HG03025 (cell line): ENCODE measurements at regions not wholly inside any gene's neighbourhood (a gene's known extent, or its start where the extent isn't known, plus 50 kb on each side); places are given as distances from the start of the nearest gene placed in this dataset.
"Not testable (repeated sequence)": the region's sequence is repeated elsewhere in the genome, so short reads cannot be mapped to it uniquely, and the experiment has no call there.

ENCODE experiments used
- ATAC-seq: cut with Tn5 transposase; IDR thresholded peaks from one replicate; pipeline ENCODE4 v1.9.1; 2021; ENCODE audit warnings: mild to moderate bottlenecking, moderate library complexity; ENCODE audit not compliant: unreplicated experiment, low FRiP score

DNA sequence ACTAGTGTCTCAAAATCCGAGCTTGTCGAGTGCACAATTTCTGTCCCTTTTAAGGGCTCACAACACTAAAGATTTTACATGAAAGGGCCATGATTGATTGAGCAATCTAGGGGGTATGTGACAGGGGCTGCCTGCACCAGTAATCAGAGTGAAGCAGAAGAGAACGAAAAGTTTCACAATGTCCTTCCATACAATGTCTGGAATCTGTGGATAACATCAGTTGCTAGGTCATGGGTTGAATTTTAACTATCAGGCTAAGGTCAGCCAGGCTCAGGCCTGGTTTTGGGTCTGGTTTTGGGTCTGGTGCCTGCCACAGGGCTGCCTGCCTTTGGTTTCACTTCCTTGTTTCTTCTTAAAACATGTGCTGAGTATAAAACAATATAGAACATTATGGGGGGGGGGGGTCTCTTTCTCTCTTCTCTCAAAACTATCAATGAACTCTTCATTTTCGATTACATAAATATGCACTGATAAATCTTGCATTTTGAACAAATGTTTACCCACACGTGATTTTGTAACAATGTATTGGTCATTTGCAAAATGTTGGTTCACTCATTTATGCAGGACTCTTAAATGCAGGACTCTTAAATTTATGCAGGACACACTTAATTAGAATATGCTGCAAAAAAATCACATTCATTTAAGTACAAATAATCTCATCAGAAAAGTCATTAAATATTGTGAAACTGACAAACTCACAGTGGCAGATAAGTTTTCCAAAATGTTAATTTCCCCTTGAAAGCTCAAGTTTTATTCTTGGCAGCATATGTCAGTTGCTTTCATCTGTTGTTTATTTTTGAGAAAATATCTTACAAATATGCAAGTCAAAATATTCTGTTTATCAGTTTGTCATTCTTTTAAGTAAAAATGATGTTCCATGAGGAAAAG is 290.5 kb upstream of the KYNU start:
- ATAC-seq: no peak

DNA sequence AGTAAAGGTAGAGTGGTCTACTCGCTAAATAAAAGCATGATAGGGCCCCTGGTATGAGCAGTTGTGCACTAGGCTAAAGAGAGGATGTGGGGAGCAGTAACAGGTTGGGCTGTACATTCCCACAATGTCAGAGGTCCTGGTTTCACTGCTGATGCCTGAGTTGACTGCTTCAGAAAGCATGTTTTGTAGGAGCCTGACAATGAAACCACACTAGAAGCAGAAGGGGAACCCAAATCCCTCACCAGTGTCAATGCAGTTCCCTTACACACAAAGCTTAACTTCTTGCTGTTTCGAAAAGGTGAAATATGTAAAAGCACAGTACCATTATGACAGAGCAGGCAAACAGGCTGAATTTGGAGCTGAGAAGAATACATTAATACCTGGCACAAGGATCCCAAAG is 291.7 kb upstream of the KYNU start:
- ATAC-seq: peak; percentile 96

DNA sequence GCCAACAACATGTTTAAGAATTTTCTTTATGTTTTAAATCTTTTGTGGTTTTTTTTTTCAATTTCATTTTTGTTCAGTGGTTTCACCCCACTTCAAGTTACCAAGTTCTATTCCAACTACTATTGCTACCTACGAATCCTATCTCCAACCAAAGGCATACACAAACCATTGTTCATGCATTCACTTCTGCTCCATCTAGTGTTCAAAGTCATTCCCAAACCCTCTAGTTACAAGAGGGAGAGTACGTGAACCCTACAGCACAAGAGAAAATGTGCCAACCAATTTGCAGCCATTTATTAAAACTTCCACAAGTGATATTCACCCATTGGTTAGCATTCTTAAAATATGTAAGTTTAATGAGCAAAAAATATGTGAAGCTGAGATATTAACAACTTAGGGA is 295.1 kb upstream of the KYNU start:
- no peak for ATAC-seq

DNA sequence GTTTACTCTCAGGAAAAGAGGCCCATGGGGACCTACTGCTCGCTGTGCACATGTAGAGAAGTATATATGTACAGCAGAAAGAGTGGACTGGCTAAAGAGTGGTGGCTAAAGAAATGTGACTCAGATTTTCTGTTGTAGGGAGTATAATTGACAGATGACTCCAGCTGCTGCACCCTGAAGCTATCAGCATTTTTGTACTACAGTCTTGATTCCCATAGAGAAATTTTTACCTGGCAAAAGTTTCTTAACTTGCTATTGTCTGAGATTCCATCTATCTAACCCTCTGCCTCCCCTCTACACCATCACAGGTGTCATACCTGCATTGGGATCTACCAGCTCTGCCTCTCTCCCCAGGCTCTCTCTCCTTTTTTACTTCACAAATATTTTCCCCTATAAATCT is 296.0 kb upstream of the KYNU start:
- ATAC-seq: no peak

DNA sequence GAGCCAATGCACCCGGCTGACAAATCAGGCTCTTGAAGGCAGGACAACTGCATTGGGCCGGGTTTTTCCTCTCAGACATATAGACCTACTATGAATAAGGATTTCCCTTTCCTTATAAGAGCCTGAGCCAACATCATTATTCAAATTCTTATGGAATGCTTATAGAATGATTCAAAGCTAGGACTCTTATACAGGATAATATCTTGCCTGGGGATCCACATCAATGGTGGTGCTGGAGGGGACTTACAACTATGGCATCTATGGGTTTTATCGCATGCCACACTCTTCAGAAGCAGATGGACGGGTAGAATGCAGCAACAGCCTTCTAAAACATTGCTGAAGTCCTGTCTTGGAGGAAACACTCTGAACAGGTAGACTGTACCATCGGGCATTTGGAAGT is 296.8 kb upstream of the KYNU start:
- no peak for ATAC-seq

DNA sequence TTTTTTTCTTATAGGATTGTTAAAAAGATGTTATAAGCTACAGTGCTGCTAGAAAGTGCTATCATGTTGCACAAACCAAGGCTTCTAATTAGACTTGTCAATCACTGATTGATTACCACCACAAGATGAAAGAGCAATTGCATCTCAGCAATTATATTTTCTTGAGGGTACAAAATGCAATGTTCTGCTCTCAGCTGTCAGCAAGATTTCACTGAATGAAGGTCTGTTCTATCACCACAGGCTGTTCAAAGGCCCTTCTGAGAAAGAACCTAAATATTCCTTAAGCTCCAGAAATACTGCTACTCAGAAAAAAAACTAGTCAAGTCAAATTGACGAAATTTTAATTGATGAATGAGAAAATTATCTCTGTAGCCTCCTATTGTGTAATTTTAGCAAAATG is 301.9 kb upstream of the KYNU start:
- no peak for ATAC-seq

DNA sequence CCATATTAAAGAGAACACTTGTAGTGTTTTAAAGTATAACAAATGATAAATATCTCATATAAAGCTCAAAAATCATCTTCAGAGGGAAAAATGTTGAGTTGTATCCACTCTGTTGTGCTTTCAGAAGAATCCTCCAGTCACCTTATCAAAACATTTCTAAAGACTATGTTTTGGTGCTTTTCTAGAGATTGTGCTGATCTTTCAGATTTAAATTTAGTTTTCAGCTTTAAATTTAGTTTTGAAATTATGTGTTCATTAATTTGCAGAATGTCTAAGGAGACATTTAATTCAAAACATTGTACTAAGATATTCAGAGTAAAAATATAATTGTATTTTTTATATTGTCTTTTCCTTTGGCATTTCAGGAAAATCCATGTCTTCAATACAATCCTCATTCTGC is 303.1 kb upstream of the KYNU start:
- no peak for ATAC-seq

DNA sequence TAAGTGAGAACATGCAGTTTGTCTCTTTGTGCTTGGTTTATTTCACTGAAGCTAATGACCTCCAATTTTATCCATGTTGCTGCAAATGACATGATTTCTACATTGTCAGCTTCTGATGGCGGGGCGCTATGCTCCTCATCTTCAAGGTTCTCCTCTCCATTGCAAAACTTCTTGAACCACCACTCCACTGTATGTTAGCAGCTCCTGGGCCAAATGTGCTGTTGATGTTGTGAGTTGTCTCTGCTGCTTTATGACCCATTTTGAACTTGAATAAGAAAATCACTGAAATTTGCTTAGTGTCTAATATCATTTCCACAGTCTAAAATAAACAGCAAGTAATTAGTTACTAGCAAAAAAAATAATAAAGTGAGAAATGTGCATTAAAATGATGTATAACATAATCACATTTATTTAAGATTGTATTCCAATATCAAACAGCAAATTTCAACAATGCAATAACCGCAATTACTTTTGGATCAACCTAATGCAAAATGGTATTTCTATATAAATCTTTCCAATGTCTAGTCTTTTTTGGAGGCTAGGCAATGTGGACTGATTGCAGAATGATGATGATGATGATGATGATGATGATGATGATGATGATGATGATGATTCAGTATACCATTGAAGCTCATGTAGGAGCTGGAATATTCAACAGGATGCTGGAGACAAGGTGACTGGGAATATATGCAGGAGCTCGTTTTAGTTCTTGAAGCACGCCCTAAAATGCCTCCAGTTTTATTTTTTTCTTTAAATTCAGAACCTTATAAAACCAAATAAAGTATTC is 304.9 kb upstream of the KYNU start:
- ATAC-seq: no peak

DNA sequence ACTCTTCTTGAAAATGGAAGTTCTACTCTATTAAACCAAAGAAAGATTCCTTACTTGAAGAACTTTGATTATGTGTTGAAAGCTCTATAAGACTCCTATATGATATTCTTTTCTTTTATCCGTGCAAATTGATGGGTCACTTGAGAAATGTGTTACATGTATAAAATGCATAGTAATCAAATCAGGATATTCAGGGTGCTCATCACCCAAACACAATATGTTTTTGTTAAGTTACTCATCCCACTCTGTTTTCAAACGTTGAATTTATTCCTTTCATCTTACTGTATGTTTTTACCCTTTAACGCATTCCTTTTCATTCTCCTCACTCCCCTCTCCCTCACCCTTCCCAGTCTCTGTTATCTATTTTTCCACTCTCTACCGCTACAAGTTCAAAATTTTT is 305.5 kb upstream of the KYNU start:
- no peak for ATAC-seq

DNA sequence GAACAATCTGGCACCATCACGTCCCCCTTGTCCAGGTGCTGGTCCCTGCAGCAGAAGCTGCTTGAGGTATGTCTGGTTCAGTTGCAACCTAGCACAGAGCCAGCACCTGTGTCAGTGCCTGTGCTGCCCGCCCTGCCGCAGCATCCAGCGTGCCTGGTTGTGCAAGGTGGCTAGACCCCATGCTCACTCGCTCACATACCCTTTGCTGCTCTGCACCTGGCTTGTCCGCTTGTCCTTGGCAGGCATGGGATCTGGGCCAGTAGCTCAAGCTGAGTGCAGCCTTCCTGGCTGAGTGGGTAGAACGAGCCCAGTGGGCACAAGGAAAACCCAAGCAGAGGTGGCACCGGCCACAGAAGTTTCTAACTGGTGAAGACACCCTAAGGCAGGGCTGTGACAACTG is 314.6 kb upstream of the KYNU start:
- ATAC-seq: no peak

DNA sequence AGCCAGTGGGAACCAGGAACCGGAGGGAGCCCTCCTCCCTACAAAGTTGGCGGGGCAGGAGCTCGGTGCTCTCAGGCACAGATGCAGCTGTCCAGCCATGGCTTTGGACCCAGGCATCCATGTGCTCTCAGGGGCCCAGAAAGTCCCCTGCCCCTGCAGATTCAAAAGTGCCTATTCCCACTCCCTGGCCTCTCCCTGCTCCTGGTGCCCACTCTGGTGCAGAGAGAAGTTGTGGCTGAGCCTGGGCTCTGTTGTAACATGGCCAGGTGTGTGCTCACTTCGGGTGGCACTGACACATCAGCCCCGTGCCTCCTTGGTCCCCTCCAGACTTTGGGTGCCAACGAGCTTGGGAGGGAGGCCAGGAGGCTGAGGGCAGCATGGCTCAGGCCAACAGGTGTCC is 315.8 kb upstream of the KYNU start:
- ATAC-seq: no peak

DNA sequence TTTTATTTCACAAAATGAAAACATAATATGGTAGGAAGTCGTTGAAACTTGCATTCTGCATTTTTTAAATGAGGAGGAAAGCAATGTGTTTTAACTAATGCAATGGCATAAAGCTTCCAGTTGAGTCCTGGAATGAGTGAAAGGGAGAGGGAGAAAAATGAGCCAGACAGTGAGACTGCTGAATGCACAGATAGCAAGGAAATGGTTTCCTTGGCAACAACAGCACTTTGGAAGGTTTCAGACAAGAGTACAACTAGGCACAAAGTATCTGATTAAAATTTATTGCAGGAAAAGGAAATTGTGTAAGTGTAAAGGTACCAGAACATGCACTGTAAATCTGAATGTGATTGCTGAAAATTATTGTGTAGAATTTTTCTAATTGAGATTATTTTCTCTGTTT is 320.1 kb upstream of the KYNU start:
- ATAC-seq: no peak

DNA sequence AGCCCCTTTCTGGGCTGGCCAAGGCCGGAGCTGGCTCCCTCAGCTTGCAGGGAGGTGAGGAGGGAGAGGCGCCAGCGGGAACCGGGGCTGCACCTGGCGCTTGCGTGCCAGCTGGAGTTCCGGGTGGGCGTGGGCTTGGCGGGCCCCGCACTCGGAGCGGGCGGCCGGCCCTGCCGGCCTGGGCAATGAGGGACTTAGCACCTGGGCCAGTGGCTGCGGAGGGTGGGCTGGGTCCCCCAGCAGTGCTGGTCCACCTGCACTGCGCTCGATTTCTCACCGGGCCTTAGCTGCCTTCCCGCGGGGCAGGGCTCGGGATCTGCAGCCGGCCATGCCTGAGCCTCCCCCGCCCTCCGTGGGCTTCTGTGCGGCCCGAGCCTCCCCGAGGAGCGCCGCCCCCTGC is 331.5 kb upstream of the KYNU start:
- ATAC-seq: not testable (repeated sequence)

DNA sequence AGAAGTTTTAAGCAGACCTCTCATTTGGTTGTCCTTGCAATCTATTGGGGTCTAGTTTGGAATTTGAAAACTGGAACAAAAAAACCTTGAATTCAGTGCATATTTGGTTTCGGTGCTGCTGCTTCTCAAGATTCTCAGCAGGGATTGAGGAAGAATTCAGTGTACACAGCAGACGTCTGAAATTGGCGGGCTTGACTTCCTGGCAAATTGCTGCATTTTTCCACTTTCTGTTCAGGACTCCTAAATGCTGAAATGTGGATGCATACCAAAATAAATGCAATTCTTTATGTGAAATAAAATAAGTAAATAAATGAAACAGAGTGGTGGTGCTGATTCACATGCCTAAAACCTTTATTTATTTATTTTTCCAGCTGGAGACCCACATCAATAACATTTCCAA is 332.4 kb upstream of the KYNU start:
- no peak for ATAC-seq

DNA sequence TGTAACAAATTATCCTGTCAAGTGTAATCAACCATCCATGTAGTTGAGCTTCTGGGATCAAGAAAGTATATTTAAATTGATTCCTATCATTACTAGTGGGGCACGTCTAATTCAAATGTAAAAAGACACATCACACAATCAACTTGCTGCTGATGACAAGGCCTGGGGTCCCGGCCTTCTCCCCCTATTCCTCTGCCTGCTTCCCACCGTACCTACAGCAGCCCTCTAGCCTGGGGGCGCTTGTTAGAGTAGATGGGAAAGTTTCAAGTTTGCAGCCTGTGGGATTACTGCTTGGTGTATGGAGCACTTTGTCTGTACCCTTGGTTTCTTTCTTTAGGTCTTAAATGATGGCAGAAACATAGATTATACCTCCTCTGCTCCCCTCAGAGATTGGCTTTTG is 333.3 kb upstream of the KYNU start:
- ATAC-seq: no peak

DNA sequence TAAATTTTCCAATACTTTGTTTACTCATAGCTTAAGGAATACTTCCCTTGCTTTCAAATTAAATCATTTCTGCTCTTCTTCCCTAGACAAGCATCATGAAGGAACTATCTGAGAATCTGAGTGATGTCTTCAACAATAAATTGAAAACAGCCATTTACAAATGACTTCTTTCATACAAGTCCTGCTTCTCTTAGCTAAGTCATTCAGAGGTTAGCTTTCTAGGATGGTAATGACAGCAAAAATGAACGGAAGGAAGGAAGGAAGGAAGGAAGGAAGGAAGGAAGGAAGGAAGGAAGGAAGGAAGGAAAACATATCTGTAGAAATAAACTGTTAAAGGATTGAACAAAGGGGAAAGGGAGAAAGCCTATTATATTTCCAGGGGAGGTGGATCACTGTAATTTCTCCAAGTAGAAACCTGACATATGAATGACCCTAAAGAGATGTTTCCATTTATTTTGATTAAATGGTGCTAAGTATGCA is 335.0 kb upstream of the KYNU start:
- no peak for ATAC-seq

DNA sequence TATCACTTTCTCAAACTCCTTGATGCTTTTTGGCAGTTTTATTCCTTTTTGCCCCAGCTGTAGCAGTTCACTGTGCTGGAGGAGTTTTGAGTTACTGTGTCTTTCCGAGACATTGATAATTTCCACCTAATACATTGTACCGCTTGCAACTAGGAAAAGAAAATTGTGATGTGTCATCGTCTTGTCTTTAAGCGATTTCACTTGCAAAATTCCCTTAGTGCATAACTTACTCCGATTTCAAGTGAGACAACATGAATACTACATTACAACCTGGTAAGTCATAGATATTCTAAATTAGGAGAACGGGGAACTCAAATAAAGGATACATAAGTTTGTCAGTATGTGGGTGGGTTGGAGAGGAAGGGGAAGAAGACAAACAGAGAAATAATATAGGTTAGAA is 340.5 kb upstream of the KYNU start:
- no peak for ATAC-seq

DNA sequence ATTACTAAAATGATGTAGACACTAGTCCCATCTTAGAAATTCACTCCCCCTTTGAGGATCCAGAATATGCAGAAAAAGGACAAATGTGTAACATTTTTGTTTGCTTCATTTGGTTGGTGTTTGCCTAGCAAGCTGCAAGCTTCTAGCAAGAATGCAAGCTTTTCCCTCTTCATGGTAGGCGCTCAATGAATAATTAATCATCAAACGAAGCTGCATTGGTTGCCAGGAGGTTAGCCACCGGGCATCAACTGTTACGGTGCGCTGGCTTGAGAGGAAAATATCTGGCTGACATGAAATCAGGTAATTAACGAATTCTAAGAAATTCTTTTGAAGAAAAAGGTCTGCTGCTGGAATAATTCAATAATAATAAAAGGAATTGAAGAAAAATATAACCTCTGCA is 341.0 kb upstream of the KYNU start:
- ATAC-seq: no peak

DNA sequence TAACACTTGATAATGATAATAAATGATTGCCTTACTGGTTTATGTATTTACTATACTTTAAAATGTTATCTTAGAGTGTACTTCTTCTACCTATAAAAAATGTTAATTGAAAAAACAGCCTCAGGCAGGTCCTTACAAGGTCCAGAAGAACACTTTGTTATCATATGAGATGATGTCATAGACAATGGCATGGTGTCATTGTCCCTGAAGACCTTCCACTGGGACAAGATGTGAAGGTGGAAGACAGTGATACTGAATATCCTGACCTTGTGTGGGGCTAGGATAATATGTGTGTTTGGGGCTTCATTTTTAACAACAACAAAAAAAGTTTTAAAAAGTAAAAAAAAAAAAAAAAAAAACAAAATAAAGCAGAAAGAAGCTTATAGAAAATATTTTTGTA is 342.2 kb upstream of the KYNU start:
- ATAC-seq: no peak

DNA sequence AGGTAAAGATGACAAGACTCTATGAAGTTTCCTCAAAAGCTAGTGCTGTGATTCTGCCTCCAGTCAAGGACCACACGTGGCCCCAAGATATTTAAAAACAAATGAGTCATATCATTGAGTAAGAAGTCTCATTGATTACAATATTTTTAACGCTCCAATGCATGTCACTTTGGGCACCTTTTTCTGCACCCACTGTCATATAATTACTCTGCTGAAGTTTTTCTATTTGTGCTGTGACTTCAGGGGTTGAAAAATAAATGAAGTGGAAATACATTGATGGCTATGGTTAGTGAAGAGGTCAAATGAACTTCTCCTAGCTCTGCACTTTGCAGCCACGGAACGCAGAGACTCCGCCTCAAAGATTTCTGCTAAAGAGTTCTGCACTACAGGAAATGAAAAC is 344.3 kb upstream of the KYNU start:
- no peak for ATAC-seq

DNA sequence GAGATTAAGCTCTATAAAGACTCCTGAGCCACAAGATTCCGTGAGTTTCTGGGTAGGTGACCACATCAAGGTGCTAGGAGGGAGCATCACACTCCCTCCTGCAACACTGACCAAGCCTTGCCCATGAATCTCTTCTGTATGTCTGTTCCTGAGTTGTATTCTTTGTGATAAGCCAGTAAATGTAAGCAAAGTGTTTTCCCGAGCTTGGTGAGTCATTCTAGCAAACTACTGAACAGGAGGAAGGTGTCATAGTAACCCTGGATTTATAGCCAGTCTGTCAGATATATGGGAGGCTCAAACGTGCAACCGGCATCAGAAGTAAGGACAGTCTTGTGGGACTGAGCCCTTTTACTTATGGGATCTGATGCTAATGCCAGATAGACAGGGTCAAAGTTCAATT is 346.1 kb upstream of the KYNU start:
- ATAC-seq: no peak

DNA sequence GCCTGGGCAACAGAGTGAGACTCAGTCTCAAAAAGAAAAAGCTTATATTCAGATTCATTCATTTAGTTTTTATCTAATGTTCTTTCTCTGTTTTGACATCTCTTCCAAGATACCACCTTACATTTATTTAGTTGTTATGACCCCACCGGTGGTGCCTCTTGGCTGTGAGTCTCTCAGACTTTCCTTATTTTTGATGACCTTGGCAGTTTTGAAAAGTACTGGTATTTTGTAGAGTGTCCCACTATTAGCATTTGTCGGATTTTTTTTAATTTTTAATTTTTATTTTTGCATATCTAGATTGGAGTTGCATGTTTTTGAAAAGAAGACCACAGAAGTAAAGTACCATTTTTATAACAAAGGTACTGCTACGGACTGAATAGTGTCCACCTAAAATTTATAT is 351.7 kb upstream of the KYNU start:
- no peak for ATAC-seq
